ENCODE measurements at regions not wholly inside any gene's neighbourhood (a gene's known extent, or its start where the extent isn't known, plus 50 kb on each side); places are given as distances from the start of the nearest gene placed in this dataset.

GRCh38 chr20:57849121-57849520, 139.3 kb upstream of the PMEPA1 start:
- intact Hi-C loops (cut with micrococcal nuclease; ENCODE audit: unreplicated experiment) = no loop called here
- CTCF ChIA-PET (ENCODE audit: unreplicated experiment) = no interaction called here
- Histone ChIP-seq H2AFZ (ENCODE audit: low read length) (no peak overlapping the region), H3K4me1 (ENCODE audit: insufficient read depth, low read length, poor library complexity, severe bottlenecking) (no peaks in the 10 kb centered on the region), H3K4me3 (ENCODE audit: low read depth, low read length, poor library complexity, severe bottlenecking) (no peak overlapping the region), H4K20me1 (ENCODE audit: insufficient read depth, low read length) (no peaks in the 10 kb centered on the region), H3K79me2 (ENCODE audit: insufficient read depth, low read depth, low read length) (no peaks in the 10 kb centered on the region), H3K36me3 (ENCODE audit: insufficient read depth, low read length) (no peaks in the 10 kb centered on the region), H3K4me2 (ENCODE audit: low read length) (no peak overlapping the region), H3K9me2 (ENCODE audit: insufficient read depth, low read length) (no peaks in the 10 kb centered on the region), H3K9me3 (ENCODE audit: low read length) (no peaks in the 10 kb centered on the region), H3K27ac (ENCODE audit: low read depth, low read length, poor library complexity, severe bottlenecking) (no peak overlapping the region)
- no peak for TF ChIP-seq EZH2phosphoT487 (IDR thresholded peaks at IDR 0.05; ENCODE audit: borderline replicate concordance, low read depth, low read length)
- no peak for TF ChIP-seq CTCF (conservative IDR thresholded peaks at IDR 0.05; ENCODE audit: low read length)
- BruUV-seq (replicated peaks) = no TSS peak
- POLR2A ChIA-PET = no interaction called here
- no peak for DNase-seq (ENCODE audit: low spot score)

GRCh38 chr20:57848282-57848681, 138.5 kb upstream of the PMEPA1 start:
- no peak for TF ChIP-seq CTCF (conservative IDR thresholded peaks at IDR 0.05; ENCODE audit: low read length)
- no peak for TF ChIP-seq EZH2phosphoT487 (IDR thresholded peaks at IDR 0.05; ENCODE audit: borderline replicate concordance, low read depth, low read length)
- Histone ChIP-seq H3K36me3 (ENCODE audit: insufficient read depth, low read length) (no peaks in the 10 kb centered on the region), H2AFZ (ENCODE audit: low read length) (no peak overlapping the region), H4K20me1 (ENCODE audit: insufficient read depth, low read length) (no peaks in the 10 kb centered on the region), H3K4me2 (ENCODE audit: low read length) (no peak overlapping the region), H3K4me1 (ENCODE audit: insufficient read depth, low read length, poor library complexity, severe bottlenecking) (no peaks in the 10 kb centered on the region), H3K4me3 (ENCODE audit: low read depth, low read length, poor library complexity, severe bottlenecking) (no peak overlapping the region), H3K27ac (ENCODE audit: low read depth, low read length, poor library complexity, severe bottlenecking) (no peak overlapping the region), H3K9me2 (ENCODE audit: insufficient read depth, low read length) (no peaks in the 10 kb centered on the region), H3K79me2 (ENCODE audit: insufficient read depth, low read depth, low read length) (no peaks in the 10 kb centered on the region), H3K9me3 (ENCODE audit: low read length) (no peaks in the 10 kb centered on the region)
- BruUV-seq (replicated peaks) = no TSS peak
- ChIA-PET POLR2A (interaction anchor here (0.6 kb wide), 1 partner anchor 524 kb away, joined by 4 read pairs; no protein-coding TSS in a partner anchor), CTCF (ENCODE audit: unreplicated experiment) (no interaction called here)
- DNase-seq (ENCODE audit: low spot score) = no peak
- intact Hi-C loops (cut with micrococcal nuclease; ENCODE audit: unreplicated experiment) = no loop called here

DNA sequence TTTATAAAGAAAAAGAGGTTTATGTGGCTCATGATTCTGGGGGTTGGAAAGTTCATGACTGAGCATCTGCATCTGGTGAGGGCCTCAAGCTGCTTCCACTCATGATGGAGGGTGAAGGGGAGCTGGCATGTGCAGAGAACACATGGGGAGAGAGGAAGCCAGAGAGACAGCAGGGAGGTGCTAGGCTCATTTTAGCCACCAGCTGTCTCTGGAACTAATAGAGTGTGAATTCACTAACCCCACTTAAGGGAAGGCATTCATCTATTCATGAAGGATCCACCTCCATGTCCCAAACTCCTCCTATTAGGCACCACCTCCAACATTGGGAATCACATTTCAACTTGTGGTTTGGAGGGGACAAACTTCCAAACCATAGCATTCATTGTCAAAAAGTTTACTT, 137.3 kb upstream of the PMEPA1 start:
- Histone ChIP-seq H3K27ac (ENCODE audit: low read depth, low read length, poor library complexity, severe bottlenecking) (no peak overlapping the region), H3K36me3 (ENCODE audit: insufficient read depth, low read length) (no peaks in the 10 kb centered on the region), H2AFZ (ENCODE audit: low read length) (no peak overlapping the region), H3K4me3 (ENCODE audit: low read depth, low read length, poor library complexity, severe bottlenecking) (no peak overlapping the region), H3K79me2 (ENCODE audit: insufficient read depth, low read depth, low read length) (no peaks in the 10 kb centered on the region), H3K4me2 (ENCODE audit: low read length) (no peak overlapping the region), H3K9me2 (ENCODE audit: insufficient read depth, low read length) (no peaks in the 10 kb centered on the region), H3K9me3 (ENCODE audit: low read length) (no peaks in the 10 kb centered on the region), H4K20me1 (ENCODE audit: insufficient read depth, low read length) (no peaks in the 10 kb centered on the region), H3K4me1 (ENCODE audit: insufficient read depth, low read length, poor library complexity, severe bottlenecking) (no peaks in the 10 kb centered on the region)
- intact Hi-C loops (cut with micrococcal nuclease; ENCODE audit: unreplicated experiment) = no loop called here
- TF ChIP-seq CTCF (conservative IDR thresholded peaks at IDR 0.05; ENCODE audit: low read length) = no peak
- no peak for DNase-seq (ENCODE audit: low spot score)
- POLR2A ChIA-PET = no interaction called here
- CTCF ChIA-PET (ENCODE audit: unreplicated experiment) = no interaction called here
- no TSS peak for BruUV-seq (replicated peaks)

Data from OCI-LY7 (cell line).